SK-N-SH treated with all-trans-retinoic acid at 6 μM for 48 hours (cell line): ENCODE measurements at regions not wholly inside any gene's neighbourhood (a gene's known extent, or its start where the extent isn't known, plus 50 kb on each side); places are given as distances from the start of the nearest gene placed in this dataset.

ENCODE experiments used
- ATAC-seq: fragments of 200-7000 bp; cut with Tn5 transposase; 3 replicates; pipeline ENCODE4 v1.9.1; 2020; ENCODE audit warnings: mild to moderate bottlenecking, moderate library complexity
- ARNTL ChIP-seq: fragments of 450-650 bp; formaldehyde crosslinking; IDR thresholded peaks from 2 replicates; pipeline ENCODE4 v1.5.0; 2020; ENCODE audit warnings: low read depth, mild to moderate bottlenecking, moderate library complexity, borderline replicate concordance
- BACH2 ChIP-seq: fragments of 250-450 bp; sonication (Bioruptor Pico); IDR thresholded peaks from 2 replicates; pipeline ENCODE4 v1.9.0; 2021; ENCODE audit warnings: mild to moderate bottlenecking, borderline replicate concordance
- CSDC2 ChIP-seq: fragments of 250-450 bp; sonication (Bioruptor Pico); IDR thresholded peaks from 2 replicates; pipeline ENCODE4 v1.5.0; 2020; ENCODE audit warnings: mild to moderate bottlenecking, moderate library complexity
- GLIS3 ChIP-seq: fragments of 250-450 bp; sonication (Bioruptor Pico); IDR thresholded peaks from 2 replicates; pipeline ENCODE4 v1.5.0; 2020; ENCODE audit warnings: mild to moderate bottlenecking, moderate library complexity
- ISL1 ChIP-seq: fragments of 250-450 bp; sonication (Bioruptor Pico); IDR thresholded peaks from 2 replicates; pipeline ENCODE4 v2.1.2; 2022; ENCODE audit warnings: mild to moderate bottlenecking, moderate library complexity
- OSR1 ChIP-seq: fragments of 250-450 bp; sonication (Bioruptor Pico); IDR thresholded peaks from 2 replicates; pipeline ENCODE4 v1.8.0; 2022; ENCODE audit warnings: moderate library complexity, mild to moderate bottlenecking, inconsistent platforms
- PPARA ChIP-seq: fragments of 250-450 bp; sonication (Bioruptor Pico); IDR thresholded peaks from 2 replicates; pipeline ENCODE4 v1.5.0; 2020; ENCODE audit warnings: mild to moderate bottlenecking, borderline replicate concordance
- RARB ChIP-seq: fragments of 250-450 bp; sonication (Bioruptor Pico); IDR thresholded peaks from 2 replicates; pipeline ENCODE4 v1.8.0; 2021; ENCODE audit warnings: mild to moderate bottlenecking, moderate library complexity
- SNAI2 ChIP-seq: fragments of 250-450 bp; sonication (Bioruptor Pico); IDR thresholded peaks from 2 replicates; pipeline ENCODE4 v1.5.0; 2020; ENCODE audit warnings: mild to moderate bottlenecking, moderate library complexity
- TCF4 ChIP-seq: fragments of 250-450 bp; sonication (Bioruptor Pico); IDR thresholded peaks from 2 replicates; pipeline ENCODE4 v1.8.0; 2021; ENCODE audit warnings: mild to moderate bottlenecking, moderate library complexity, borderline replicate concordance
- TOX ChIP-seq: fragments of 250-450 bp; sonication (Bioruptor Pico); IDR thresholded peaks from 2 replicates; pipeline ENCODE4 v1.8.0; 2021; ENCODE audit warnings: mild to moderate bottlenecking, moderate library complexity, borderline replicate concordance
- ZC3H10 ChIP-seq: fragments of 250-450 bp; sonication (Bioruptor Pico); IDR thresholded peaks from 2 replicates; pipeline ENCODE4 v1.5.1; 2021; ENCODE audit warnings: mild to moderate bottlenecking, moderate library complexity
- ZFP30 ChIP-seq: fragments of 450-650 bp; formaldehyde crosslinking; IDR thresholded peaks from 2 replicates; pipeline ENCODE4 v1.5.0; 2022; ENCODE audit warnings: mild to moderate bottlenecking, moderate library complexity
- ZNF565 ChIP-seq: fragments of 450-650 bp; formaldehyde crosslinking; conservative IDR thresholded peaks from 2 replicates; pipeline ENCODE4 v1.5.0; 2020; ENCODE audit warnings: low read depth, mild to moderate bottlenecking, moderate library complexity
- ZNF70 ChIP-seq: fragments of 450-650 bp; formaldehyde crosslinking; IDR thresholded peaks from 2 replicates; pipeline ENCODE4 v1.5.0; 2020; ENCODE audit warnings: mild to moderate bottlenecking, moderate library complexity
- ZNF8 ChIP-seq: fragments of 450-650 bp; formaldehyde crosslinking; IDR thresholded peaks from 2 replicates; pipeline ENCODE4 v1.5.0; 2020; ENCODE audit warnings: mild to moderate bottlenecking, moderate library complexity
- TF ChIP-seq, protein P1 (sequence below): fragments of 250-450 bp; sonication (Bioruptor Pico); IDR thresholded peaks from 2 replicates; pipeline ENCODE4 v1.5.1; 2020; ENCODE audit warnings: low read depth, mild to moderate bottlenecking, moderate library complexity
- TF ChIP-seq, protein P2 (sequence below): fragments of 250-450 bp; sonication (Bioruptor Pico); IDR thresholded peaks from 2 replicates; pipeline ENCODE4 v1.5.0; 2020; ENCODE audit warnings: mild to moderate bottlenecking, moderate library complexity
- TF ChIP-seq, protein P3 (sequence below): fragments of 250-450 bp; sonication (Bioruptor Pico); IDR thresholded peaks from 2 replicates; pipeline ENCODE4 v1.5.1; 2021; ENCODE audit warnings: mild to moderate bottlenecking, moderate library complexity
- TF ChIP-seq, protein P4 (sequence below): fragments of 250-450 bp; sonication (Bioruptor Pico); IDR thresholded peaks from 2 replicates; pipeline ENCODE4 v1.8.0; 2021; ENCODE audit warnings: low read depth, mild to moderate bottlenecking, moderate library complexity, borderline replicate concordance
- TF ChIP-seq, protein P5 (sequence below): fragments of 250-450 bp; sonication (Bioruptor Pico); IDR thresholded peaks from 2 replicates; pipeline ENCODE4 v1.8.0; 2020; ENCODE audit warnings: mild to moderate bottlenecking, moderate library complexity, borderline replicate concordance

DNA sequence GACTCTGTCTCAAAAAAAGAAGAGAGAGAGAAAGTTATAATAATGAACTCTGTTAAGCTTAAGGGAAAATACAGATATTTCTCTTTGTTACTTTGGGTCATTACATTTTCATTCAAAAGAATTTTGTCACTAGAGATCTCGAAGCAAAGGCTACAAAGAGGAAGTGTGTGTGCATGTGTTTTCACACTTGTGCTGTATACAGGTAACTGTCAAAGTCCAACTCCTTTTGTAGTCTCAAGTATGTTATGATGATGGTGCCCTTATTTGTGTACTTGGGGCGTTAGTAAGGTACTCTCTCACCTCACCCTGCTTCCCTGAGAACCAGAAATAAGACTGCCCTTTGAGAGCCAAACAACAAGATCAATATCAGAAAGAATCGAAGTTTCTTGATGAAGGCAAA is 152.9 kb upstream of the ZNF644 start:
- TF ChIP-seq TCF4 (CRISPR knock-in tag): no peak
- no peak for TF ChIP-seq CSDC2 (CRISPR knock-in tag)
- TF ChIP-seq ZC3H10 (CRISPR knock-in tag): no peak
- TF ChIP-seq, protein P1, sequence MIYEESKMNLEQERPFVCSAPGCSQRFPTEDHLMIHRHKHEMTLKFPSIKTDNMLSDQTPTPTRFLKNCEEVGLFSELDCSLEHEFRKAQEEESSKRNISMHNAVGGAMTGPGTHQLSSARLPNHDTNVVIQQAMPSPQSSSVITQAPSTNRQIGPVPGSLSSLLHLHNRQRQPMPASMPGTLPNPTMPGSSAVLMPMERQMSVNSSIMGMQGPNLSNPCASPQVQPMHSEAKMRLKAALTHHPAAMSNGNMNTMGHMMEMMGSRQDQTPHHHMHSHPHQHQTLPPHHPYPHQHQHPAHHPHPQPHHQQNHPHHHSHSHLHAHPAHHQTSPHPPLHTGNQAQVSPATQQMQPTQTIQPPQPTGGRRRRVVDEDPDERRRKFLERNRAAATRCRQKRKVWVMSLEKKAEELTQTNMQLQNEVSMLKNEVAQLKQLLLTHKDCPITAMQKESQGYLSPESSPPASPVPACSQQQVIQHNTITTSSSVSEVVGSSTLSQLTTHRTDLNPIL (CRISPR knock-in tag): no peak
- TF ChIP-seq, protein P2, sequence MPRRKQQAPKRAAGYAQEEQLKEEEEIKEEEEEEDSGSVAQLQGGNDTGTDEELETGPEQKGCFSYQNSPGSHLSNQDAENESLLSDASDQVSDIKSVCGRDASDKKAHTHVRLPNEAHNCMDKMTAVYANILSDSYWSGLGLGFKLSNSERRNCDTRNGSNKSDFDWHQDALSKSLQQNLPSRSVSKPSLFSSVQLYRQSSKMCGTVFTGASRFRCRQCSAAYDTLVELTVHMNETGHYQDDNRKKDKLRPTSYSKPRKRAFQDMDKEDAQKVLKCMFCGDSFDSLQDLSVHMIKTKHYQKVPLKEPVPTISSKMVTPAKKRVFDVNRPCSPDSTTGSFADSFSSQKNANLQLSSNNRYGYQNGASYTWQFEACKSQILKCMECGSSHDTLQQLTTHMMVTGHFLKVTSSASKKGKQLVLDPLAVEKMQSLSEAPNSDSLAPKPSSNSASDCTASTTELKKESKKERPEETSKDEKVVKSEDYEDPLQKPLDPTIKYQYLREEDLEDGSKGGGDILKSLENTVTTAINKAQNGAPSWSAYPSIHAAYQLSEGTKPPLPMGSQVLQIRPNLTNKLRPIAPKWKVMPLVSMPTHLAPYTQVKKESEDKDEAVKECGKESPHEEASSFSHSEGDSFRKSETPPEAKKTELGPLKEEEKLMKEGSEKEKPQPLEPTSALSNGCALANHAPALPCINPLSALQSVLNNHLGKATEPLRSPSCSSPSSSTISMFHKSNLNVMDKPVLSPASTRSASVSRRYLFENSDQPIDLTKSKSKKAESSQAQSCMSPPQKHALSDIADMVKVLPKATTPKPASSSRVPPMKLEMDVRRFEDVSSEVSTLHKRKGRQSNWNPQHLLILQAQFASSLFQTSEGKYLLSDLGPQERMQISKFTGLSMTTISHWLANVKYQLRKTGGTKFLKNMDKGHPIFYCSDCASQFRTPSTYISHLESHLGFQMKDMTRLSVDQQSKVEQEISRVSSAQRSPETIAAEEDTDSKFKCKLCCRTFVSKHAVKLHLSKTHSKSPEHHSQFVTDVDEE (CRISPR knock-in tag): no peak
- ATAC-seq: no peak

DNA sequence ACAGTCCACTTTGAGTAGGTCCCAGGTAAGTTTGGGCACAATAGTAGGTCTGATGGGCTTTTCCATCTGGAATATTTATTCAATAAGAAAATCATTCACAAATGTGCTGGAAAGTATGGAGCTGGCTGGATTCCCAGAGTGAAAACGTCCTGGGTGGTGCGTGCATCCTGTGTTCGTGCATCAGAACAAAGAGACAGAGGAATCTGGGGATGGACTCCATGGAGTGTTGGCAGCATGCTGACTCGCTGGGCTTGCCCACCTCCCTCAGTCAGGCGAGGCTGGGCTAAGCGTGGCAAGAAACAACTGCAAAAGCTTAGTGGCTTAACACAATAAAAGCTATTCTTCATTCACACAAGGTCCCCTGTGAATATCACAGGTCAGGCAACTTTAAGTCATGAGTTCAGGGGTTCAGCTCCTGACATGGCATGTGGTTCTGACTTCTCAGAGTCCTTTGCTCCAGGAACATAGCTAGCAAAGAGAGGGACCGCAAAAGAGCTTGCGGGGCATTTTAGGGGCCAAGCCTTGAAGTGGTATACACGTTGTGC is 151.6 kb upstream of the ZNF644 start:
- no peak for TF ChIP-seq ARNTL (CRISPR knock-in tag)
- no peak for TF ChIP-seq ZNF8
- TF ChIP-seq CSDC2 (CRISPR knock-in tag): no peak
- TF ChIP-seq, protein P3, sequence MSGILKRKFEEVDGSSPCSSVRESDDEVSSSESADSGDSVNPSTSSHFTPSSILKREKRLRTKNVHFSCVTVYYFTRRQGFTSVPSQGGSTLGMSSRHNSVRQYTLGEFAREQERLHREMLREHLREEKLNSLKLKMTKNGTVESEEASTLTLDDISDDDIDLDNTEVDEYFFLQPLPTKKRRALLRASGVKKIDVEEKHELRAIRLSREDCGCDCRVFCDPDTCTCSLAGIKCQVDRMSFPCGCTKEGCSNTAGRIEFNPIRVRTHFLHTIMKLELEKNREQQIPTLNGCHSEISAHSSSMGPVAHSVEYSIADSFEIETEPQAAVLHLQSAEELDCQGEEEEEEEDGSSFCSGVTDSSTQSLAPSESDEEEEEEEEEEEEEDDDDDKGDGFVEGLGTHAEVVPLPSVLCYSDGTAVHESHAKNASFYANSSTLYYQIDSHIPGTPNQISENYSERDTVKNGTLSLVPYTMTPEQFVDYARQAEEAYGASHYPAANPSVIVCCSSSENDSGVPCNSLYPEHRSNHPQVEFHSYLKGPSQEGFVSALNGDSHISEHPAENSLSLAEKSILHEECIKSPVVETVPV: no peak
- TF ChIP-seq ISL1: no peak
- no peak for TF ChIP-seq RARB (CRISPR knock-in tag)
- ATAC-seq: no peak

DNA sequence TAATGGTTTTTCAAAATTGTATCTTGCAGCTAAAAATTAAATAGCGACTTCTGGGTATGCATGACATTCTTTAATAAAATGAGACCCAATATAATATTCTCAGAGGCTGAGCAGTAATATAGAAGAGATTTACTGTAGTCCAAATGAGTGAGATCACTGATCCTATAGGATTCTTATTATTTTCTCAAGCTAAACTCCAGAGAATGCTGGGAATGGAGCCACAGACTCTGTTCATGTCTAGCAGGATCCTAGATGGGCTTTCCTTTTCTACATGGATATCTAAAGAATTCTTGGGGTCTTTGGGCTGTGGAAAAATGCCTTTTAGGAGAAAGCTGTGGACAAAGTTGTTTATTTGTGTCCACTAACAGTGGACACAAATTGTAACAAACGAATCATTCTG is 150.7 kb upstream of the ZNF644 start:
- ATAC-seq: no peak
- TF ChIP-seq ZNF70 (CRISPR knock-in tag) (no peak), RARB (CRISPR knock-in tag) (no peak), ZNF8 (no peak), GLIS3 (CRISPR knock-in tag) (no peak), ZC3H10 (CRISPR knock-in tag) (no peak), ZFP30 (CRISPR knock-in tag) (no peak), PPARA (no peak), ISL1 (no peak), ZNF565 (CRISPR knock-in tag) (no peak), ARNTL (CRISPR knock-in tag) (no peak), OSR1 (no peak), SNAI2 (CRISPR knock-in tag) (no peak), TOX (CRISPR knock-in tag) (no peak), TCF4 (CRISPR knock-in tag) (no peak), BACH2 (CRISPR knock-in tag) (no peak)
- TF ChIP-seq, protein P2 (CRISPR knock-in tag): no peak
- TF ChIP-seq, protein P4, sequence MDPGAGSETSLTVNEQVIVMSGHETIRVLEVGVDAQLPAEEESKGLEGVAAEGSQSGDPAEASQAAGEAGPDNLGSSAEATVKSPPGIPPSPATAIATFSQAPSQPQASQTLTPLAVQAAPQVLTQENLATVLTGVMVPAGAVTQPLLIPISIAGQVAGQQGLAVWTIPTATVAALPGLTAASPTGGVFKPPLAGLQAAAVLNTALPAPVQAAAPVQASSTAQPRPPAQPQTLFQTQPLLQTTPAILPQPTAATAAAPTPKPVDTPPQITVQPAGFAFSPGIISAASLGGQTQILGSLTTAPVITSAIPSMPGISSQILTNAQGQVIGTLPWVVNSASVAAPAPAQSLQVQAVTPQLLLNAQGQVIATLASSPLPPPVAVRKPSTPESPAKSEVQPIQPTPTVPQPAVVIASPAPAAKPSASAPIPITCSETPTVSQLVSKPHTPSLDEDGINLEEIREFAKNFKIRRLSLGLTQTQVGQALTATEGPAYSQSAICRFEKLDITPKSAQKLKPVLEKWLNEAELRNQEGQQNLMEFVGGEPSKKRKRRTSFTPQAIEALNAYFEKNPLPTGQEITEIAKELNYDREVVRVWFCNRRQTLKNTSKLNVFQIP (CRISPR knock-in tag): no peak
- TF ChIP-seq, protein P5, sequence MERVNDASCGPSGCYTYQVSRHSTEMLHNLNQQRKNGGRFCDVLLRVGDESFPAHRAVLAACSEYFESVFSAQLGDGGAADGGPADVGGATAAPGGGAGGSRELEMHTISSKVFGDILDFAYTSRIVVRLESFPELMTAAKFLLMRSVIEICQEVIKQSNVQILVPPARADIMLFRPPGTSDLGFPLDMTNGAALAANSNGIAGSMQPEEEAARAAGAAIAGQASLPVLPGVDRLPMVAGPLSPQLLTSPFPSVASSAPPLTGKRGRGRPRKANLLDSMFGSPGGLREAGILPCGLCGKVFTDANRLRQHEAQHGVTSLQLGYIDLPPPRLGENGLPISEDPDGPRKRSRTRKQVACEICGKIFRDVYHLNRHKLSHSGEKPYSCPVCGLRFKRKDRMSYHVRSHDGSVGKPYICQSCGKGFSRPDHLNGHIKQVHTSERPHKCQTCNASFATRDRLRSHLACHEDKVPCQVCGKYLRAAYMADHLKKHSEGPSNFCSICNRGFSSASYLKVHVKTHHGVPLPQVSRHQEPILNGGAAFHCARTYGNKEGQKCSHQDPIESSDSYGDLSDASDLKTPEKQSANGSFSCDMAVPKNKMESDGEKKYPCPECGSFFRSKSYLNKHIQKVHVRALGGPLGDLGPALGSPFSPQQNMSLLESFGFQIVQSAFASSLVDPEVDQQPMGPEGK (CRISPR knock-in tag): no peak
